Thoracic aorta (tissue), 2 donors: ENCODE measurements at regions not wholly inside any gene's neighbourhood (a gene's known extent, or its start where the extent isn't known, plus 50 kb on each side); places are given as distances from the start of the nearest gene placed in this dataset.

Experiments
- ATAC-seq: fragments of 150-250 bp; one replicate; pipeline ENCODE4 v1.8.0; 2017; ENCODE audit warnings: low read depth; ENCODE audit not compliant: insufficient number of reproducible peaks, low FRiP score
- DNase-seq: peaks from one replicate; pipeline ENCODE4 v3.0.0-alpha.2; 2020; ENCODE audit warnings: low spot score
- H3K27ac ChIP-seq, 2 donors: fragments of 200-600 bp; sonication (generic); 1 replicate in 1 of 2; 2 replicates in 1 of 2; pipeline ENCODE4 v1.5.1; 2016; ENCODE audit warnings: mild to moderate bottlenecking in 2 of 2, moderate library complexity in 2 of 2
- H3K27me3 ChIP-seq: fragments of 200-600 bp; sonication (generic); replicated peaks from 2 replicates; pipeline ENCODE4 v1.6.0; 2016; ENCODE audit warnings: mild to moderate bottlenecking; ENCODE audit not compliant: insufficient read depth
- H3K36me3 ChIP-seq: fragments of 200-600 bp; sonication (generic); one replicate; pipeline ENCODE4 v1.5.1; 2016
- H3K4me1 ChIP-seq, 2 donors: fragments of 200-600 bp; sonication (generic); 1 replicate in 1 of 2; 2 replicates in 1 of 2; pipeline versions ENCODE4 v1.5.1 to v1.6.0; 2016; ENCODE audit warnings: low read depth in 2 of 2, mild to moderate bottlenecking in 1 of 2; ENCODE audit not compliant: control insufficient read depth in 1 of 2
- H3K4me3 ChIP-seq: fragments of 200-600 bp; sonication (generic); 2 replicates; pipeline ENCODE4 v1.5.1; 2016; ENCODE audit warnings: mild to moderate bottlenecking
- H3K9me3 ChIP-seq: fragments of 200-600 bp; sonication (generic); 2 replicates; pipeline ENCODE4 v1.5.1; 2016
- CTCF ChIP-seq: fragments of 200-600 bp; sonication (generic); IDR thresholded peaks from one replicate; pipeline ENCODE4 v1.5.1; 2019; ENCODE audit warnings: antibody characterized with exemption

GRCh38 chr14:66092748-66093147 is 393.4 kb upstream of the CCDC196 start:
- Histone ChIP-seq H3K27me3 (no peaks in the 10 kb centered on the region), H3K4me1 (no peaks in the 10 kb centered on the region), H3K27ac (no peak overlapping the region), H3K36me3 (no peaks in the 10 kb centered on the region), H3K9me3 (no peaks in the 10 kb centered on the region), H3K4me3 (no peak overlapping the region)
- ATAC-seq (no peak), DNase-seq (no peak)
- TF ChIP-seq CTCF: no peak

- TF ChIP-seq CTCF: no peak
- Histone ChIP-seq H3K9me3 (no peaks in the 10 kb centered on the region), H3K27ac (no peak overlapping the region), H3K36me3 (no peaks in the 10 kb centered on the region), H3K4me1 (no peaks in the 10 kb centered on the region), H3K4me3 (no peak overlapping the region), H3K27me3 (no peaks in the 10 kb centered on the region)
- ATAC-seq (no peak), DNase-seq (no peak)
Measured at GRCh38 chr14:66094001-66094727, 392.0 kb upstream of the CCDC196 start.

- H3K4me3 ChIP-seq: no peak overlapping the region
- no peak overlapping the region for H3K27ac ChIP-seq
- H3K4me1 ChIP-seq: no peaks in the 10 kb centered on the region
- ATAC-seq (no peak), DNase-seq (no peak)
- H3K36me3 ChIP-seq: no peaks in the 10 kb centered on the region
- H3K9me3 ChIP-seq: no peaks in the 10 kb centered on the region
- TF ChIP-seq CTCF: no peak
- no peaks in the 10 kb centered on the region for H3K27me3 ChIP-seq
Measured at GRCh38 chr14:66099451-66099850, 386.7 kb upstream of the CCDC196 start.

GRCh38 chr14:66099931-66100330 is 386.2 kb upstream of the CCDC196 start:
- H3K4me1 ChIP-seq: no peaks in the 10 kb centered on the region
- ATAC-seq (no peak), DNase-seq (no peak)
- TF ChIP-seq CTCF: no peak
- no peaks in the 10 kb centered on the region for H3K27me3 ChIP-seq
- no peak overlapping the region for H3K4me3 ChIP-seq
- H3K36me3 ChIP-seq: no peaks in the 10 kb centered on the region
- no peak overlapping the region for H3K27ac ChIP-seq
- no peaks in the 10 kb centered on the region for H3K9me3 ChIP-seq

- no peak for ATAC-seq
- Histone ChIP-seq H3K36me3 (no peaks in the 10 kb centered on the region), H3K27ac (no peak overlapping the region), H3K4me1 (no peaks in the 10 kb centered on the region), H3K9me3 (no peaks in the 10 kb centered on the region), H3K27me3 (no peaks in the 10 kb centered on the region), H3K4me3 (no peak overlapping the region)
- no peak for TF ChIP-seq CTCF
- DNase-seq: no peak
Measured at GRCh38 chr14:66101662-66102061, 384.5 kb upstream of the CCDC196 start.
